C1 segment of cervical spinal cord (tissue), 14 donors: ENCODE measurements at regions not wholly inside any gene's neighbourhood (a gene's known extent, or its start where the extent isn't known, plus 50 kb on each side); places are given as distances from the start of the nearest gene placed in this dataset.

Experiments
- DNase-seq, 14 donors: peaks; one replicate each; lab custom pipeline; 2025; lab: John Stamatoyannopoulos, UW

DNA sequence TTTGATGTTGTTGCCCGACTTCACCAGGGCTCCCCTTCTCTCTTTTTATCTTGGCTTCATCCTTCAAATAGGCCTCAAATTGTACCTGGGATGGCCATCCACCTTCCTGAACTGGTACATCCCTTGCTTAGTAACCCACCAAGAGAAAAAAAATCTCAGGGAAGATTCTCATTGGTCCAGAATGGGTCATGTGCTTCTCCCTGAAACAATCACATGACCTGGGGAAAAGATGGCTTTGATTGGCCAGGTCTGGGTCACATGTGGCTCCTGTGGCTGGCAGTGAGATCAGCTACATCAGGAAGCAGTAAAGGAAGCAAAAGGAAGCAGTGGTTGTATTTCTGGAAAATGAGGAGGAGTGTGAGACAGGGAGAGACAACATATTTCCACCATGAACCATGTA lies 540.2 kb downstream of the MIAT start:
- no peak for DNase-seq

GRCh38 chr22:27198518-27199035 lies 541.2 kb downstream of the MIAT start:
- no peak for DNase-seq

GRCh38 chr22:27199354-27199753 lies 542.0 kb downstream of the MIAT start:
- DNase-seq, result no peak

DNA sequence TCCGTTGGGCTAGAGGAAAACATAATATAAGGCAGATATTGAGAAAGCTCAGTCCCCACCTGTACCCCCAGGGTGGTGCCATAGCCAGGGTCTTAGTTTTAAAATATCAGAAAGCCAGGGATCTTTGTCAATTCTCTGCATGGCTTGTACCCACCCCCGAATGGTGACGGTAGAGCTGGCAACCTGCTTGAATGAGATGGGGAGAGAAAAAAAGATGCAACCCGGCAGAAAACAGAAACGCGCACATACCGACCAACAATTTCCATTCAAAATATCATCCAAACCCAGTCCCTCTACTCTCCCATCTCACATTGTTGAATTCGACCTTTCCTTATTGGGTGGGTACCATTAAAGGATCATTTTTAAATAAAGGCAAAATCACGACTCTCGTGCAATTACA lies 543.9 kb downstream of the MIAT start:
- DNase-seq, result no peak

DNA sequence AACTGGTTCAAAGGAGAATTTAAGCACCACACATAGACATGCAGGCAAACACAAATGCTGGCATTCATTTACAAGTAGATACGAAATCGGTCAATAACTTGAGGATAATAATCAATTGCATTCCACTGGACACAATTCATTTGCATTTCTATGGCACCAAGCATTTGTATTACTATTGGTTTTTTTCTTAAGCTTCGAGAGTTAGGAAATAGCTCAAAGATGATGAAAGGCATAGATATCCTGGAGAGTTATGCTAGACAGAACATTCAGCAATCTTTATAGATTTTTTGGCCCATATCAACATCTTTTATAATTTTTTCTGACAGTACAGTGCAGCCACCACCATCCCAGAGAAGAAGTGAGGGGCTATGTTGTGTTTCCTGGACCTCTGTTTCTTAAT lies 544.4 kb downstream of the MIAT start:
- no peak for DNase-seq

DNA sequence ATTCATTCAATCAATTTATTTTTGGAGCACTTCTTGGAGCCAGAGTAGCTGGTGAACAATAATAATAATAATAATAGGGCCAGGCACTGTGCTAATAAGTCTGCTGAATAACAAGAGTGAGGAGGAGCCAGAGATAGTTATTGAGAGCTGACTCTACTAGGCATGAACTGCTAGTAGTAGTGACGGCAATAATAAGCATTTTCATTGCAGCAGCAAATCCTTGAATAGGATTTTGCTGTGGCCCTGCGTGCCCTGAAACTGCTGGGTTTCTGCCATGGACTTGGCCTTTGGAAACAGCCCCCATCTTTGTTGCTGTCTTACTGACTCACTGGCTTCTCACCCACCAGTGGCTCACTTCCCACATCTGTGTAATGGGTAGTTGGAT lies 545.9 kb downstream of the MIAT start:
- no peak for DNase-seq

- DNase-seq, result no peak
Observed at GRCh38 chr22:27204280-27204679, 546.9 kb downstream of the MIAT start.

DNA sequence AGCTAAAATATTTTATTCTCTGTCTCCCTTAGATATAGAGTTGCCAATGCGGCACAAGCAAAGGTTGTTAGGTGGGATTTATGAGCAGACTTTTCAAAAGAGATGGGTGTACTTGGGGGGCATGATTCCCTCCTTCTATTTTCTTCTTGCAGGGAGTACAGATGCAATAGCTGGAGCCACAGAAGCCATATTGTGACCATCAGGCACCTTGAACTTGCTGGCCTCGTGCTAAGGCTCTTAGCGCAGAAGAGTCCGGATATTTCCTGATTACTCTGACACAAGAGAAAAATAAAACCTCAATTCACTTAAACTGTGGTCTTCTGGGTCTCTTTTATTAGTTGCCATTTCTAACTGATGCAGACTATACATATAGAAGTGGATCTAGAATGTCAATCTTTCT lies 547.4 kb downstream of the MIAT start:
- no peak for DNase-seq

DNA sequence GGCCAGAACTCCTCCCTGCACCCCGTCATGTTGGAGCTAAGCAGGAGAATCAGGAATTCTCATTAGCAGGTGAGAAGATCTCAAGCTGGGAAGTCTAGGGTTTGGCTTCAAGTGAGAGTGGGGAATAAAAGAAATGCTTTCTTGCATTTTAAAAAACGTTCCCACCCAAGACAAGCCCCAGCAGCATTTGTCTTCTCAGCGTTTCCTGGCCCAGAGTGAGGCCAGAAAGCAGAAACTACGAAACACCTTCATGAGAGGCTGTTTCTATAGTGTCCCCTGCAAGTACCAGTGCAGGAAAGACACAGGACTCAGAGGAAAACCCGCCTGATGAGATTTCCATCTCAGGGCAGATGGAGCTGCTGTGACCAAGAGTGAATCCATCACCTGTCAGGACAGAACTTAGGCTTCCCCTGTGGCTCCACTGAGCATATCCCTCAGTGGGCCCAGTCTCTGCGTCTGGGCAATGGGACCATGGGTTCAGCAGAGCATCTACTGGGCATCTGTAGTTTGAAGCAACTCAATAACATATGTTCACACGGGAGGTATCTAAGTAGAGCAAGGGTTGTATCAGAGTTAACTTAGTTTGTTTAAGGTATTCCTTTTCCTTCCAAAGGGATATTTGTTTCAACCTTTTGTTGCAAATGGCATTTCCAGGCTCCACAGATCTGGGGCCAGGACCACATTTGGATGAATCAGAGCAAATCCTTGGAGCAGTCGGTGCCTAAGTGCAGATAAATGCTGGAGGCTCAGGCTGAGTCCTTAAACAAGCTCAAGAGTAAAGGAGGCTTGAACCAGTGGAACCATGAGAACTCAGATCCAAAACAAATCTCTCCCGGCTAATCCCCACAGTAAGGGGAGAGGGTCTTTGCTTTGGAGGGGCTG lies 548.3 kb downstream of the MIAT start:
- no peak for DNase-seq

DNA sequence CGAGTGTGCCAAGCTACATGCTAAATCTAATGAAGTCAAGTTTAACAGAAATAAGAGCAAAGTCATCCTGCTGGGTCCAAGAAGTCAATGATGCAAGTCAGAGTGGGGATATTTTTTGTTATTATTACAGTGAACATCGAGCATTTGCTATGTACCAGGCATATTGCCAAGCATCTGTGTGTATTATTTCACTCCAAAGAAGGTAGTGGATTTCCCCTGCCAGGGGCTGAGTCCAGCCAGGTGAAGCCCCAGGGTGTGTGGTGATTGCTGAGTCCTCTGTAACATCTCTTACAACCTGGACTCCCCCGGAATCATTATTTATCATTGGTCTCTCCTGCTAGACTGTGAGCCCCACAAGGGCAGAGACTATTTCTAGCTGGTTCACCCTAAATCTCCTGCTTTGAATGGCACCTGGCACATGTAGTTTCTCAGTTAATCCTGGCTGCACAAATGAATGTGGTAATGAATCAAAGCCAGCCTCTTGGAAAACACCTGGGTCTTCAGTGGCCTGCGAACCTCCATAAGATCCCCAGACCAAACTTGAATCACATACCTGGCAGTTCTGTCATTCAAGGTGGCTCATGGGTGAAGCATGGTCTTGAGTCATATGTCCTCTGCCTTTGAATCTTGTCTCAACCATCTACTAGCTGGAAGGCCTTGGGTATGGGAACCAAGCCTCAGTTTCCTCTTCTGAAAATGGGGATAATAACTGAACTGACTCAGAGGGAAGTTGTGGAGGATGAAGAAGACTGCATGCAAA lies 549.2 kb downstream of the MIAT start:
- DNase-seq, result no peak

DNA sequence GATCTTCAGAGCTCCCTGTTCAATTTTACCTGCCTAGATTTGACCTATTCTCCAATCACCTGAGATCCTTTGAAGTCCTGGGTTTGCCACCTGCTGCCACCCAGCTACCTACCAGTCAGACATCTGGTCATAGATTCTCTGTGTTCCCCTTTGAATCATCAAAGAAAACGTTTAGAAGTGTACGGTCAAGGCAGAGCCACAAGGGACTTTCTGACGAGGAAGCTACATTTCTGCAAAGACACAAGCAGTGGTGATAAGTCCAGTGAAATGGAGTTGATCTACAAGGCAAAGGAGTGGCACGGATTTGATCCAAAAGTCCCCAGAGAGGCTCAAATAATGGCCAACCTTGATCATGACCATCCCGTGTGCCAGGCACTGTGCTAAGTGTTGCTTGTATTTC lies 549.9 kb downstream of the MIAT start:
- no peak for DNase-seq

DNA sequence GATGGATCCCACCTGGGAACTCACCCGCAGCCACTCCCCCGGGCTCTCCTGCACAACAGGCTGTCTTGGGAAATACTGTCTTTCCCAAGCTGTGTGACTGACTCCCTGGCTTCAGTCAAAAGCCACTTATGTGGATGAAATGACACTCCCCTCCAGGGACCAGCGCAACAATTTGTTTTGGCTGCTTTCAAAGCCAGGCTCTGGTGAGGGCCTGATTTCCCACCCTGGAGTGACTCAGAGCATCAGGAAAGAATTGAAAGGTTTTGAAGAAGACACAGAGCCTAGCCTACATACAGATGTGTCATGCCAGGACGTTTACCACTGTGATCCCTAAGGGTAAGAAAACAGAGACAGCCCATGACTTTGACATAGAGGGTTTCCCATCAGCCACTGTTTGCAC lies 550.5 kb downstream of the MIAT start:
- DNase-seq, result no peak

GRCh38 chr22:27210111-27210730 lies 552.8 kb downstream of the MIAT start:
- no peak for DNase-seq

- no peak for DNase-seq
Observed at GRCh38 chr22:27212102-27212501, 554.7 kb downstream of the MIAT start.

- no peak for DNase-seq
Observed at GRCh38 chr22:27212617-27213177, 555.3 kb downstream of the MIAT start.

- no peak for DNase-seq
Observed at GRCh38 chr22:27213294-27213693, 555.9 kb downstream of the MIAT start.

- no peak for DNase-seq
Observed at GRCh38 chr22:27213766-27214581, 556.6 kb downstream of the MIAT start.

DNA sequence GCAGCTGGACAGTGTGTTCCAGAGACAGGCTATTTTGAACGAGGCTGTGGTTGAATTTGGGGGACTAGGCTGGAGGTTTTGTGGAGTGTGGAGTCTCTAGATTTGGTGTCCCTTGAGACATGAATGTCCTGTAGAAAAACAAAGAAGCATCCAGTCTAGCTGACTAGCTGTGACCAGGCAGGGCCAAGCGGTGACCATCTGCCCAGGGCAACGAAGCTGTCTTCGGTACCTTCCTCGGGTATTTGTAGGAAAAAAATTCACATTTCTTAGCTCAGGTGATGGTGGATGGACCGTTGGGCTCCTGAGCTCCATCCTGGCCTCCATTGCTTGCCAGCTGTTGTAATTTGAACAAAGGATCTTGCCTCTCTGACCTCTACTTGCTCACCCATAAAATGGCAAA lies 557.3 kb downstream of the MIAT start:
- DNase-seq, result no peak

- DNase-seq, result no peak
Observed at GRCh38 chr22:27215871-27216270, 558.5 kb downstream of the MIAT start.

- DNase-seq, result no peak
Observed at GRCh38 chr22:27216444-27216843, 559.1 kb downstream of the MIAT start.

- no peak for DNase-seq
Observed at GRCh38 chr22:27217154-27217553, 559.8 kb downstream of the MIAT start.
